ENCODE measurements at regions not wholly inside any gene's neighbourhood (a gene's known extent, or its start where the extent isn't known, plus 50 kb on each side); places are given as distances from the start of the nearest gene placed in this dataset.

DNA sequence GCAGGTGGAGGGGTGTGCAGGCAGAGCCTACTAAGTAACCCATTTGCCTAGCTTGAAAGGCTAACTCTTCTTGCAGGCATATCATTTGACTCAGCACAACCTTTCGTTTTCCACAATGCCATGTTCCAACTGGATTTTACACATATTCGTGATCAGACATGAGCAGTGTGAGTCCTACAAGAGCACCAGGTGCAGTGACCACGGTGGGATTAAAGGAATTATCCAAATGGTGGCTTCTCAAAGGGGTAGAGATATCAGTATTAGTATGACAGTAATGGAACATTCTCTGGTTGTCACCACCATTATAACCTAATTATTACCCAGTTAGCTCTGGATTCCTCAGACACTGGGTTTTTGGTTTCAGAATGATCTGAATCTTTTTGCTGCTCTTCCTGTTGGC, 323.5 kb downstream of the LMO4 start:
- no peak for DNase-seq (ENCODE audit: low spot score)
- H3K4me3 Mint-ChIP-seq (ENCODE audit: unreplicated experiment) = no peak overlapping the region
- H3K27ac Mint-ChIP-seq (ENCODE audit: unreplicated experiment) = no peak overlapping the region
- H3K4me1 Mint-ChIP-seq (ENCODE audit: low read depth) = no peaks in the 10 kb centered on the region
- H3K36me3 Mint-ChIP-seq (ENCODE audit: low read depth) = no peaks in the 10 kb centered on the region
- peaks cover 4% of the 10 kb centered on the region for H3K9me3 Mint-ChIP-seq (ENCODE audit: low read depth)
- H3K27me3 Mint-ChIP-seq (ENCODE audit: low read depth) = no peaks in the 10 kb centered on the region
- TF ChIP-seq, protein P1, sequence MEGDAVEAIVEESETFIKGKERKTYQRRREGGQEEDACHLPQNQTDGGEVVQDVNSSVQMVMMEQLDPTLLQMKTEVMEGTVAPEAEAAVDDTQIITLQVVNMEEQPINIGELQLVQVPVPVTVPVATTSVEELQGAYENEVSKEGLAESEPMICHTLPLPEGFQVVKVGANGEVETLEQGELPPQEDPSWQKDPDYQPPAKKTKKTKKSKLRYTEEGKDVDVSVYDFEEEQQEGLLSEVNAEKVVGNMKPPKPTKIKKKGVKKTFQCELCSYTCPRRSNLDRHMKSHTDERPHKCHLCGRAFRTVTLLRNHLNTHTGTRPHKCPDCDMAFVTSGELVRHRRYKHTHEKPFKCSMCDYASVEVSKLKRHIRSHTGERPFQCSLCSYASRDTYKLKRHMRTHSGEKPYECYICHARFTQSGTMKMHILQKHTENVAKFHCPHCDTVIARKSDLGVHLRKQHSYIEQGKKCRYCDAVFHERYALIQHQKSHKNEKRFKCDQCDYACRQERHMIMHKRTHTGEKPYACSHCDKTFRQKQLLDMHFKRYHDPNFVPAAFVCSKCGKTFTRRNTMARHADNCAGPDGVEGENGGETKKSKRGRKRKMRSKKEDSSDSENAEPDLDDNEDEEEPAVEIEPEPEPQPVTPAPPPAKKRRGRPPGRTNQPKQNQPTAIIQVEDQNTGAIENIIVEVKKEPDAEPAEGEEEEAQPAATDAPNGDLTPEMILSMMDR (IDR thresholded peaks at IDR 0.05) = no peak

DNA sequence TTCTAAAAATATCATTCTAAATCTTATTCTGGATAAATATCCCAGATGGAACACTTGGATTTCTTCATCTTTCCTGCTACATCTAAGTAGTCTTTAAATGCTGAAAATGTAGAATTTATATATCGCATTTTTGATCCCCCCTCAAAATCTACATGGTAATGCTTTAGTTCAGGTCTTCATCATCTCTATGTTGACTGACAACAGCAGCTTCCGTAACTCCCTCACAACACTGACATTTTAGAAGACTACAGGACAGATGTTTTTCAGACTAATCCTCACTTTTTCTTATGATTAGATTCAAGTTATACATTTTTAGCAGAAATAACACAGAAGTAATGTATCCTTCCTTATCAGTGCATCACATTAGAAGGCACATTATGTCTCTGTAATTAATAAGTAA, 336.5 kb downstream of the LMO4 start:
- DNase-seq (ENCODE audit: low spot score) = no peak
- H3K27ac Mint-ChIP-seq (ENCODE audit: unreplicated experiment) = no peak overlapping the region
- peaks cover 16% of the 10 kb centered on the region for H3K9me3 Mint-ChIP-seq (ENCODE audit: low read depth)
- no peak overlapping the region for H3K4me3 Mint-ChIP-seq (ENCODE audit: unreplicated experiment)
- TF ChIP-seq, protein P1 (IDR thresholded peaks at IDR 0.05) = no peak
- H3K27me3 Mint-ChIP-seq (ENCODE audit: low read depth) = peaks cover under 1% of the 10 kb centered on the region
- H3K36me3 Mint-ChIP-seq (ENCODE audit: low read depth) = no peaks in the 10 kb centered on the region
- no peaks in the 10 kb centered on the region for H3K4me1 Mint-ChIP-seq (ENCODE audit: low read depth)

DNA sequence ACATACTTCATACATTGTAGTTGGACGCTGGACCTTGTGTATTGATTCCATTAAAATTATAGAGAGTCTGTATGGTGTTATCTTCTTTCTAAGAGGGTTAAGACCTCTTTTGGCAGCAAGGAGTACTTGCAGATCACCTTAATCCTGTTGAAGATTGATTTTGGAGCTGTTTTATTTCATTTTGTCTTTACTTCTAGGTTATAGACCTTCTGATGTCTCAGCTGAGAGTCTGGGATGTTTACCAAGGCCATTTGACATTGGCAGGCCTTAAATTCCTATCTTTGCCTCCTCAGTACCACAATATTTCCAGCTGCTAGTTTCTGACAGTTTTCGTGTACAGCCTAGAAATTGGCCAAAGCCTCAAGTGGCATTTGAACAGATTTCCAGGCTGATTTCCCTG, 338.0 kb downstream of the LMO4 start:
- H3K27ac Mint-ChIP-seq (ENCODE audit: unreplicated experiment) = no peak overlapping the region
- H3K27me3 Mint-ChIP-seq (ENCODE audit: low read depth) = peaks cover 3% of the 10 kb centered on the region
- H3K36me3 Mint-ChIP-seq (ENCODE audit: low read depth) = no peaks in the 10 kb centered on the region
- no peak for DNase-seq (ENCODE audit: low spot score)
- peaks cover 9% of the 10 kb centered on the region for H3K9me3 Mint-ChIP-seq (ENCODE audit: low read depth)
- TF ChIP-seq, protein P1 (IDR thresholded peaks at IDR 0.05) = no peak
- no peak overlapping the region for H3K4me3 Mint-ChIP-seq (ENCODE audit: unreplicated experiment)
- H3K4me1 Mint-ChIP-seq (ENCODE audit: low read depth) = no peaks in the 10 kb centered on the region

DNA sequence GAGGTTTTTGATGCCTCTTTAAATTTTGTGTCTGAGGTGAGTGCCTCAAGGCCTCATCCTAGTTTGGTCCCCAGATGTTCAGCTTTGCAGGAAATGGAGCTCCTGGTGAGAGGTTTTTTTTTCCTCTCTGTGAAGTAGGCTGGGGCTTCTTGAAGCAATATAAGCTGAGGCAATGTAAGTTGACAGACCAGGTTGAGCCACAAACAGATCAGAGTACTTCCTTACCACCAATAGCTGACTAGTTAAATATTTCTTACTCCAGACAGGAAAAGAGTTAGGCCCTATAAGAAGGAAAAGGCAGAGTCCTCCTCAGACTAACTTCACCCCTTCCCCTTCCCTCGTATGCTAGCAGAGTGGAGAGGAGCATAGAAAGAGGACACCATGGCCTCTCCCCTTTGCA, 341.0 kb downstream of the LMO4 start:
- Mint-ChIP-seq H3K27ac (ENCODE audit: unreplicated experiment) (no peak overlapping the region), H3K4me1 (ENCODE audit: low read depth) (no peaks in the 10 kb centered on the region)
- TF ChIP-seq, protein P1 (IDR thresholded peaks at IDR 0.05) = no peak

DNA sequence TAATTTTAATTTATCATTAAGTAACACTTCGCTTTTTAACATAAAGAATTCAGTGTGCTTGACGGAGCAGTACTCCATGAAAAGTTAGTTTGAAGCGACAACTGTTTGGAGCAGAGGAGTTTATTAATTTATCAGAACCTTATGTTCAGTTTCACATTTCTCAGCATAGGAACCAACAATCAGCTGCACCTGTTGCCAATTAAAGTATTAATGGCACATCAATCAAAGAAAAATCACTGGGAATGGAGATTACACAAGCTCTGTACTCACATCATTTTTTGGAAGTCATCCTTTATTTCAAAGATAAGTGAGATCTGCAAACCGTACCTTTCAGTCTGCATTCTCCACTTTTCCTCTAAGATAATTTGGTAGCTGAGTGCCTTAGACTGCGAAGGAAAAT, 344.6 kb downstream of the LMO4 start:
- no peak for DNase-seq (ENCODE audit: low spot score)
- TF ChIP-seq, protein P1 (IDR thresholded peaks at IDR 0.05) = no peak
- Mint-ChIP-seq H3K4me3 (ENCODE audit: unreplicated experiment) (no peak overlapping the region), H3K27ac (ENCODE audit: unreplicated experiment) (no peak overlapping the region), H3K4me1 (ENCODE audit: low read depth) (no peaks in the 10 kb centered on the region), H3K36me3 (ENCODE audit: low read depth) (no peaks in the 10 kb centered on the region), H3K27me3 (ENCODE audit: low read depth) (peaks cover 5% of the 10 kb centered on the region), H3K9me3 (ENCODE audit: low read depth) (peaks cover 2% of the 10 kb centered on the region)

More for the DNA sequence above, 341.0 kb downstream of the LMO4 start:
- H3K36me3 Mint-ChIP-seq (ENCODE audit: low read depth) = no peaks in the 10 kb centered on the region
- H3K4me3 Mint-ChIP-seq (ENCODE audit: unreplicated experiment) = no peak overlapping the region
- DNase-seq (ENCODE audit: low spot score) = no peak
- H3K9me3 Mint-ChIP-seq (ENCODE audit: low read depth) = peaks cover 2% of the 10 kb centered on the region
- H3K27me3 Mint-ChIP-seq (ENCODE audit: low read depth) = peaks cover 5% of the 10 kb centered on the region
